Tongue (tissue), 2 donors: ENCODE measurements at regions not wholly inside any gene's neighbourhood (a gene's known extent, or its start where the extent isn't known, plus 50 kb on each side); places are given as distances from the start of the nearest gene placed in this dataset. TPM values are rescaled to one million over a fixed set of nuclear protein-coding genes. Genes with fewer than 3 reads are reported as not detected.

Experiments
- DNase-seq: peaks from one replicate; pipeline ENCODE4 v3.0.0-alpha.2; 2015
- small RNA-seq: library from RNA; depleted of rRNA; stranded (forward); fragments of <200 nt; gene quantifications from one replicate; pipeline ENCODE3, GENCODE V24; 2014; ENCODE audit warnings: low replicate concordance

DNA sequence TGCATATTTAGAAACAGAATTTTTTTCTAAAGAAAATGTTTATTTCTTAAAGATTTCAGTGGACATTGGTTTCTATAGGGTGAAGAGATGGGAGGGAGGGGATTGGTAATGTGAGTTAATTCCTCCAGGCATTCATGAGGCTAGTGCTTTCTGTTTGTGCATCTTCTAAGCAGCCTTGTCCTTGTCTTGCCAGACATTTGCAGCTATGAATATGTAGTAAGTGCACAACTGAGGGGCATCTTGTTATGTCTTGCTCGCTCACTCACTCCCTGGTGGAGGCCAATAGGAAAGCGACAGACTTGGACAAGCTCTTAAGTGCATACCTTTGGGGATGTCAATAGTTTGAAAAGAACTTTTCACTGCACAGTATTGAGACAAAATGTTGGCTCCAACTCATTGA is 92.5 kb upstream of the ATP10A start:
- no peak for DNase-seq

GRCh38 chr15:25954398-25954797 is 91.3 kb upstream of the ATP10A start:
- DNase-seq: peak; percentile 51

DNA sequence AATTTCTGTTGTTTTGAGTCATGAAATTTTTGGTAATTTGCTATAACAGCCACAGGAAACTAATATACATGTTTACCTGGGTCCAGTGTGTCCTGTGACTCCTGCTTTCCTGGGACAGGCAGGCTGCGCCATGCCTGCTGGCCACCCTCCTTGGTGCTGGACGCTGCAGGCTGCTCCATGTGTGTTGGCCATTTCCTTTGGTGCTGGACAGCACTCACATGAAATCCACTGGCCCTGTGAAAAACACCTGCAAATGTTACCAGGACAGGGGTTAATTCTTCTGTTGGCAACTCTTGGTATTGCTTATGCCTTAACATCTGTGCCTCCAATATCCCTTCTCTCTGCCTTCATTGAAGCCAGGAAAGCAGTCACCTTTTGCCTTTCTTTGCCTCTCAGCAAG is 86.9 kb upstream of the ATP10A start:
- DNase-seq: no peak

DNA sequence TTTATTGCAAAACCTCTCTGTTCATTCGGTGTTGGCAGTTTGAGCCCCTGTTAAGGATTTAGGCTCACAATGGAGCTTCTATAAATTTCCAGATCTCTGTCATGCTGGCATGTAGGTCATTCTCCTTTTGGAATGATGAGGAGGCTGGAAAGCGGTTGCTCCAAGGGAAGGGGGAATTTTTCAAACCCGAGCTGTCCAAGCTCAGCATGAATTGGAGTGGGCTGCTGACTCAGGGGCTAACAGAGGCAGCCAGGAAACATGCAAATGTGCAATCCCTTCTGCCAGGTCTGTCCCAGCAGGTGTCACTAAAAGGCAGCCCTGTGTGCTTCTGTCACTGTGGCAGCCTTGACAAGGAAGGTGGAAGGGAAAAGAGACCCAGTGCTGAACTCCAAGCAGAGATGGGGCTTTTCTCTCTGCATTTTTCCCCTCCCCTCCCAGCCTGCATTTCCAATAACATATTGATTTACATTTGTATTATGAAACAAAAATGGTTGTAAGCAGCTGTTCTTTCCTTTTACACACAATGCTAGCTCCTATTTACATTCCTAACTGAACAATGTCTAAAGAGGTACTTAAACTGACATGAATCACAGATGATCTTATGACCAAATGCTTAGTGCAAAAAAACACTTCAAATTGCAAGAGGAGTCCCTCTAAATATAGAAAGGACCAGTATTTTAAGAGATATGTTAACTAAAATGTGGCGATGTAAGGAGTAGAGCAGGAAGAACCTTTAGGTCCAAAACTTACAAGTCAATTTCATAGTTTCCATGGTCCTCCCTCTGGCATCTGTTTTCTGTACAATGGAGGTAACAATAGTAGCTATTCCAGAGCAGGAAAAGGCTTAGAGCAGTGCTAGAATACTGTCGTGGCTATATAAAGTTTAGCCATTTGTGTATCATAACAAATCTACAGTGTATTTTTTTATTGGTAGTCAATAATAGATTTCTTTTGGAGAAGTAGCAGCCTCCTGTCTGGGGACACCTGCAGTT is 84.5 kb upstream of the ATP10A start:
- peak; percentile 40 for DNase-seq

- no peak for DNase-seq
Observed at GRCh38 chr15:25946241-25946805, 83.2 kb upstream of the ATP10A start.

DNA sequence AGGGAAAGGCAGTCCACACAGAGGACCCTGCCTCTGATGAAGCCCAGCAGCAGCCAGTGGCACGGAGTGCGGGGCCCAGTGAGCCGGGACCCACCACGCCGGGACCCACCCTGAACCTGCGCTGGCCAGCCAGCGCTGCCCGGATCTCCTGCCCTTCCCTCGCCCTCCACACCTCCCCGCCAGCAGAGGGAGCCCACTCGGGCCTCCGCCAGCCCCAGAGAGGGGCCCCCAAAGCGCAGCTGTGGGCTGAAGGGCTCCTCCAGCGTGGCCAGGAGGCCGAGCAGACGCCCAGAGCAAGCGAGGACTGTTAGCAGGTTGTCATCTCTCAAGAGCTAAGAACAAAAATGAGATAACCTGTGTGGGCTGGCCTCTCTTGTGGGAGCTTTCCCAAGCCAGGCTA is 81.3 kb upstream of the ATP10A start:
- no peak for DNase-seq

DNA sequence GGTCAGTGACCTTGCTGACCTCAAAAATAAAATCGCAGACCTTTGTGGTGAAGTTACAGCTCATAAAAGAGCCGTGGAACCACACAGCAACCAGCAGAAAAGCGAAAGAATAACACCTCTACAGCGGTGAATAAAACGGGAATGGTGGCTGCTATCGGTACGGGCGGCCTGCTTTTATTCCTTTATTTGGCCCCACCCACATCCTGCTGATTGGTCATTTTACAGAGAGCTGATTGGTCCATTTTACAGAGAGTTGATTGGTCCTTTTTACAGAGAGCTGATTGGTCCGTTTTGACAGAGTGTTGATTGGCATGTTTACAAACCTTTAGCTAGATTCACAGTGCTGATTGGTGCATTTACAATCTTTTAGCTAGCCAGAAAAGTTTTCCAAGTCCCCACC is 80.7 kb upstream of the ATP10A start:
- no peak for DNase-seq

- DNase-seq: peak; percentile 4
Observed at GRCh38 chr15:25939122-25939521, 76.0 kb upstream of the ATP10A start.

DNA sequence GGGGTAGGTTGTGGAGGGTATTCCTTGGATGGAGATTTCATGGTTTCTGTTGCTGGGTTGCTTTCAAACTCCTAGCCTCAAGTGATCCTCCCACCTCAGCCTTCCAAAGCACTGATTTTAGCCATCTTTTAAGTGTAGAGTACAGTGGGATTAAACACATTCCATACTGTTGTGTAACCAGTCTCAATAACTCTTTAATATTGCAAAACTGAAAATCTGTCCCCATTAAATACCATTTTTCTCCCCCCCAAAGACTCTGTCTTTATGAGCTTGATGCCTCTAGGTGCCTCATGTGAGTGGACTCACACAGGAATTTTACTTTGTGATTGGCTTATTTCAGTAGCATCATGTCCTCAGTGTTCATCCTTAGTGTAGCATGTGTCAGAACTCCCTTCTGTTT is 74.7 kb upstream of the ATP10A start:
- no peak for DNase-seq

DNA sequence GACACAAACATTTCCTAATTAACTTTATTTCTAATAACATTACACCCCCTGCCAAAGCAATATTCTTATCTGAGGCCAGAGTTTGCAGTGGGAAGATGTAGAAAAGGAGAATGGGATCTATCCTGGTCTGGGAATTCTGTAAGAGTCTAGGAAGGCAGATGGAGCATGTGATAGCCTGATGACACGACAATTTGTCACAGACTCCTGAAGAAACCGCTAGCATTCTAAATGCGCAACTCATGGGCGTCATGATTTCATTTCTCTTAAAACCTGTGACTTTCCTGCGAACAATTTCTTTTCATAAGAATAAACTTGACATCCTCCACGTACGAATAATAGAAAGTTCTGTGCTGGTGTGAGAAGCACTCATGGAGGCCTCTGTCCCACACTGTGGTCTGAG is 72.9 kb upstream of the ATP10A start:
- DNase-seq: no peak

GRCh38 chr15:25933456-25934158 is 70.5 kb upstream of the ATP10A start:
- peak; percentile 87 for DNase-seq

DNA sequence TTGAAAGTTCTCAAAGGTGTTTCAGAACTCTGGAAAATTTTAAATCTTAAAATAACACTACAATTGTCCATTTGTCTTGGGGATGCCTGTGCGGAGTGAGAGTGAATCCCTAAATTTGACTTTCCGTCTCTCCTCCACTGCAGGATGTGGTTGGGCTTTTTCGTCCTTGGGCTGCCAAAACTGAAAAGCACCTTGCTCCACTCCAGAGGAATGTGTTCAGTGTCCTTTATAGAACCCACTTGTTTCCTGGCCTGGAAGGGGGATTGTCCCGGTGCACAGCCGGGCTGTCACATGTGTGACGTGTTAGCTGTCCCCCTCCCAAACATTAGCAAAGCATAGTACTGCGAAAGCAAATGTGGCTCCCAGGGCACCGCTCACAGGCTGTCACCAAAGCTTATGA is 69.6 kb upstream of the ATP10A start:
- peak; percentile 40 for DNase-seq

- DNase-seq: no peak
Observed at GRCh38 chr15:25931851-25932250, 68.7 kb upstream of the ATP10A start.

GRCh38 chr15:25930931-25931330 is 67.8 kb upstream of the ATP10A start:
- DNase-seq: no peak

Small RNA genes lying in the stretch of these regions (small RNA-seq; reads per million reads assigned to genes)
- not detected for gene RF00554
